Activated CD8-positive, alpha-beta T cell treated with anti-CD3 and anti-CD28 coated beads for 36 hours (primary cell): ENCODE measurements at regions not wholly inside any gene's neighbourhood (a gene's known extent, or its start where the extent isn't known, plus 50 kb on each side); places are given as distances from the start of the nearest gene placed in this dataset.

Source experiments
- ATAC-seq: fragments of 200-7000 bp; cut with Tn5 transposase; one replicate; pipeline ENCODE4 v1.10.0; 2021; ENCODE audit warnings: mild to moderate bottlenecking, moderate library complexity
- CTCF ChIA-PET: fragments of 350-600 bp; sonication (Branson Sonifier 250); formaldehyde crosslinking; loops from one replicate; lab custom pipeline; 2021; ENCODE audit warnings: antibody characterized with exemption; lab: Charles Lee
- POLR2A ChIA-PET: fragments of 350-600 bp; sonication (Branson Sonifier 250); formaldehyde crosslinking; loops from one replicate; lab custom pipeline; 2021; ENCODE audit warnings: antibody characterized with exemption; lab: Charles Lee
- DNase-seq: peaks from one replicate; pipeline ENCODE4 v3.0.0-alpha.2; 2020
- H3K27ac Mint-ChIP-seq: one replicate; pipeline ENCODE4 v1.8.0; 2021; ENCODE audit warnings: mild to moderate bottlenecking, mixed read lengths
- H3K27me3 Mint-ChIP-seq: one replicate; pipeline ENCODE4 v1.8.0; 2021; ENCODE audit warnings: mixed read lengths
- H3K36me3 Mint-ChIP-seq: one replicate; pipeline ENCODE4 v1.8.0; 2021; ENCODE audit warnings: low read depth, mixed read lengths
- H3K4me1 Mint-ChIP-seq: one replicate; pipeline ENCODE4 v1.8.0; 2021; ENCODE audit warnings: low read depth, mixed read lengths
- H3K4me3 Mint-ChIP-seq: one replicate; pipeline ENCODE4 v1.8.0; 2021; ENCODE audit warnings: mild to moderate bottlenecking, moderate library complexity, mixed read lengths
- H3K9me3 Mint-ChIP-seq: one replicate; pipeline ENCODE4 v1.8.0; 2021; ENCODE audit warnings: mixed read lengths
- CTCF ChIP-seq: fragments of 200-600 bp; IDR thresholded peaks from one replicate; pipeline ENCODE4 v1.8.0; 2022; ENCODE audit warnings: antibody characterized with exemption, mild to moderate bottlenecking
- intact Hi-C: fragments of 100-400 bp; cut with micrococcal nuclease; formaldehyde crosslinking; loops from one replicate; pipeline ENCODE4 v1.10.0; 2022

DNA sequence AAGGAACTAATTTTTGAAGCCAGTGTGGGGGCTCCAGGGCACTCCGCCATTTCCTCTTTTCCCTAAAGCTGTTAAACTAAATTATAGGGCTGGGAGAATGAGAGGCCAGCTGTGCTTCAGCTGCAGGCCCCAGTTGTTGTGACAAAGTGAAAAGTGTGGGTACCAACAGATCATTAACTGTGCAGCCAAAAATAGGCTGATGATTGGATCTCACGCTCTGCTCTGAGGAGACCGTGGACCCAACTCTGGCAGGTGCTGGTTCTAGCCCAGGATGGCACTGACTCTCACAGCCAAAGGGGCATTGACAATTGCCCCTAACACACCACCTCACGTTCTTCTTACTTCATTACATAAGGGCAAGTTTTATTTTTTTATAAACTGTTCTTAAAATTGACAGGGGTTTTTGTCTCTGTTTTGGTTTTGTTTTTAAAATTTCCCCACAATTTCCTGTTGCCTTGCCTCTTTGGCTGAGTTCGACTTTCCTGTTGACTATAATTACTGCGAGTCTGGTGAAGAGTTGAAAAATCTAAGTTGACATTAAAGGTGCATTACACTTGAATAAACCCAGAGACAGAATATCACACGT is 391.0 kb downstream of the FGF9 start:
- ATAC-seq = peak; percentile 22
- no peak for TF ChIP-seq CTCF
- CTCF ChIA-PET = interaction anchor here (0.9 to 1.5 kb wide), 2 partner anchors 10 to 106 kb away, joined by 3 to 6 read pairs; no protein-coding TSS in a partner anchor
- H3K4me3 Mint-ChIP-seq = peak overlapping the region; percentile 56
- H3K9me3 Mint-ChIP-seq = peaks cover under 1% of the 10 kb centered on the region
- no peak for DNase-seq
- peaks cover 61% of the 10 kb centered on the region for H3K4me1 Mint-ChIP-seq
- intact Hi-C loops = no loop called here
- H3K27ac Mint-ChIP-seq = peak overlapping the region; percentile 94
- no peaks in the 10 kb centered on the region for H3K27me3 Mint-ChIP-seq
- peaks cover 15% of the 10 kb centered on the region for H3K36me3 Mint-ChIP-seq
- POLR2A ChIA-PET = interaction anchor here (0.8 to 1.8 kb wide), 3 partner anchors 12 to 59 kb away, joined by 3 to 7 read pairs (median 5); no protein-coding TSS in a partner anchor

- Mint-ChIP-seq H3K4me1 (peaks cover 64% of the 10 kb centered on the region), H3K9me3 (peaks cover 4% of the 10 kb centered on the region), H3K27me3 (no peaks in the 10 kb centered on the region), H3K4me3 (peak overlapping the region; percentile 56), H3K27ac (peak overlapping the region; percentile 94), H3K36me3 (peaks cover 19% of the 10 kb centered on the region)
- peak; percentile 22 for DNase-seq
- ATAC-seq = peak; percentile 31
- POLR2A ChIA-PET = interaction anchor here (1.7 to 1.8 kb wide), 2 partner anchors 11 to 13 kb away, joined by 5 to 7 read pairs; no protein-coding TSS in a partner anchor
- intact Hi-C loops = no loop called here
- no peak for TF ChIP-seq CTCF
- CTCF ChIA-PET = interaction anchor here (0.8 kb wide), 1 partner anchor 13 kb away, joined by 4 read pairs; no protein-coding TSS in a partner anchor
Observed at GRCh38 chr13:22062478-22063205, 391.8 kb downstream of the FGF9 start.

- H3K36me3 Mint-ChIP-seq = peaks cover 19% of the 10 kb centered on the region
- H3K27me3 Mint-ChIP-seq = no peaks in the 10 kb centered on the region
- intact Hi-C loops = no loop called here
- peaks cover 4% of the 10 kb centered on the region for H3K9me3 Mint-ChIP-seq
- POLR2A ChIA-PET = interaction anchor here (1.7 to 1.8 kb wide), 2 partner anchors 10 to 12 kb away, joined by 5 to 7 read pairs; no protein-coding TSS in a partner anchor
- CTCF ChIA-PET = no interaction called here
- DNase-seq (no peak), ATAC-seq (no peak)
- peak overlapping the region; percentile 57 for H3K27ac Mint-ChIP-seq
- peak overlapping the region; percentile 12 for H3K4me3 Mint-ChIP-seq
- no peak for TF ChIP-seq CTCF
- H3K4me1 Mint-ChIP-seq = peaks cover 68% of the 10 kb centered on the region
Observed at GRCh38 chr13:22063416-22064124, 392.7 kb downstream of the FGF9 start.

DNA sequence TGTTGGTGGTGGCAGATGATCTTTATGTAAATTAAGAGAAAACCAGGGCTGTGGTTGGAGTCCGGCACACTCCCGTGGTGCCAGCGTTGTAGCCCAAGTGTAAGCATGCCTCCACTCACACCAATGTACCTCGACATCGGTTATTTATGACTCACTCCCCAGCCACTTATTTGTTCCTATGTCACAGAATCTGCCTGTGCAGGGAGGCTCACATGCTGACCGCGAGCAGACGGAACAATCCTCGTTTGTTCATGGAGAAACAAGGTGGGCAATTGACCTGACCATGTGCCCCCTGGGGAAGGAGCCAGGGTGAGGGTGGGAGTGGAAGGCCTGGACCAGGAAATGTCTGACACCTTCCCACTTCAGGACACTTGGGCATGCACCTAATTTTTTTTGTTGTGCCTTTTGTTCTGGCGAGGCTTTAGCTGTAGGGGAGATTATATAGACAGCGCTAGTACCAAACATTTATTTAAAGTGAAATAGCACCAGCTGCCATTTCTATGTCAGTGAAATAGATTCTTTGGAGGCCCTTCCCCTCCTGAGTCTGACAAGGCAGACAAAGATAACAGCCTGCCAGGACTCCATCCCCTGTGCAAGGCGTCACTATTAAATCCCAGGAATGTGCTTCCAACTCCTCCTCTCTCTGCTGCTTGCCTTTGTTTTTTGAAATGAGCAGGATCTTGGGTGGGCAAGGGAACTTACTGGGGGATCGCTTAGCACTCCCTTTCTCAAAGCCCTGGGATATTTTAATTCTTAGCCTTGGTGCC is 394.2 kb downstream of the FGF9 start:
- H3K4me1 Mint-ChIP-seq = peaks cover 59% of the 10 kb centered on the region

More for the DNA sequence above, 394.2 kb downstream of the FGF9 start:
- DNase-seq = no peak
- Mint-ChIP-seq H3K4me3 (no peak overlapping the region), H3K9me3 (peaks cover 4% of the 10 kb centered on the region), H3K27me3 (no peaks in the 10 kb centered on the region), H3K36me3 (peaks cover 19% of the 10 kb centered on the region), H3K27ac (peak overlapping the region; percentile 46)
- ChIA-PET CTCF (no interaction called here), POLR2A (interaction anchor here (1.0 kb wide), 2 partner anchors 10 to 22 kb away, joined by 3 to 4 read pairs; no protein-coding TSS in a partner anchor)
- no peak for TF ChIP-seq CTCF
- no peak for ATAC-seq
- intact Hi-C loops = no loop called here
